A549 (cell line): ENCODE measurements at regions not wholly inside any gene's neighbourhood (a gene's known extent, or its start where the extent isn't known, plus 50 kb on each side); places are given as distances from the start of the nearest gene placed in this dataset.

Experiments
- ATAC-seq, 2 experiments: fragments of 200-7000 bp in 1 of 2; fragments of >200 bp in 1 of 2; cut with Nextera tagmentation in 1 of 2; cut with Tn5 transposase in 1 of 2; 3 replicates each; pipeline versions ENCODE4 v1.8.0 to v1.9.1; 2018 to 2020; ENCODE audit warnings: mild to moderate bottlenecking in 1 of 2, moderate library complexity in 1 of 2
- CTCF ChIA-PET: fragments of 300-600 bp; sonication (Branson Sonifier 250); formaldehyde crosslinking; extraction: SDS; loops from one replicate; lab custom pipeline; 2021; ENCODE audit warnings: antibody characterized with exemption, inconsistent platforms; lab: Yijun Ruan, JAX
- POLR2A ChIA-PET: fragments of 350-600 bp; formaldehyde crosslinking; extraction: SDS; loops from one replicate; lab custom pipeline; 2021; ENCODE audit warnings: antibody characterized with exemption, inconsistent platforms; lab: Yijun Ruan, JAX
- DNase-seq, 2 experiments: peaks; one replicate each; pipeline versions ENCODE4 v3.0.0 to v3.0.0-alpha.2; 2011 to 2016; ENCODE audit warnings: low read depth in 1 of 2, low spot score in 1 of 2
- FAIRE-seq: peaks from 2 replicates; lab custom pipeline; 2011; peaks lifted over from hg19 to GRCh38; lab: Jason Lieb, UNC
- H3K27ac ChIP-seq, 2 experiments: fragments of >200 bp; sonication (Bioruptor Twin); formaldehyde crosslinking; 3 replicates each; pipeline ENCODE4 v1.5.1; 2016 to 2017
- H3K4me1 ChIP-seq: fragments of >200 bp; sonication (Bioruptor Twin); formaldehyde crosslinking; 3 replicates; pipeline ENCODE4 v1.6.1; 2016
- H3K4me2 ChIP-seq: fragments of >200 bp; sonication (Bioruptor Twin); formaldehyde crosslinking; 3 replicates; pipeline ENCODE4 v1.6.1; 2016
- H3K4me3 ChIP-seq: fragments of >200 bp; sonication (Bioruptor Twin); formaldehyde crosslinking; 3 replicates; pipeline ENCODE4 v1.5.1; 2016
- H3K9me3 ChIP-seq: fragments of >200 bp; sonication (Bioruptor Twin); formaldehyde crosslinking; 3 replicates; pipeline ENCODE4 v1.6.1; 2016
- CBX8 ChIP-seq: fragments of 200-600 bp; sonication (generic); IDR thresholded peaks from 2 replicates; pipeline ENCODE4 v1.6.1; 2016
- CHD2 ChIP-seq: fragments of 150-350 bp; IDR thresholded peaks from 2 replicates; pipeline ENCODE4 v1.6.1; 2014; ENCODE audit warnings: low read length; ENCODE audit not compliant: partially characterized antibody
- EHF ChIP-seq: fragments of 250-450 bp; sonication (Bioruptor Pico); IDR thresholded peaks from 2 replicates; pipeline ENCODE4 v1.5.0; 2020; ENCODE audit warnings: mild to moderate bottlenecking
- ESRRA ChIP-seq: fragments of 150-350 bp; IDR thresholded peaks from 2 replicates; pipeline ENCODE4 v1.6.1; 2014; ENCODE audit warnings: mild to moderate bottlenecking, low read length, borderline replicate concordance
- FOSB ChIP-seq: fragments of 250-450 bp; sonication (Bioruptor Pico); IDR thresholded peaks from 2 replicates; pipeline ENCODE4 v1.5.0; 2020; ENCODE audit warnings: mild to moderate bottlenecking, moderate library complexity
- GATA3 ChIP-seq: IDR thresholded peaks from 2 replicates; pipeline ENCODE4 v1.6.1; 2012; ENCODE audit warnings: borderline replicate concordance
- HDAC2 ChIP-seq: fragments of 200-600 bp; sonication (generic); IDR thresholded peaks from 2 replicates; pipeline ENCODE4 v1.6.1; 2016
- HEYL ChIP-seq: fragments of 250-450 bp; sonication (Bioruptor Pico); IDR thresholded peaks from 2 replicates; pipeline ENCODE4 v1.8.0; 2021; ENCODE audit warnings: mild to moderate bottlenecking, moderate library complexity
- JUNB ChIP-seq: fragments of >200 bp; sonication (Bioruptor Twin); formaldehyde crosslinking; IDR thresholded peaks from 2 replicates; pipeline ENCODE4 v1.6.1; 2016
- KDM1A ChIP-seq: fragments of 200-600 bp; sonication (generic); IDR thresholded peaks from 2 replicates; pipeline ENCODE4 v1.6.1; 2016; ENCODE audit warnings: low read depth, mild to moderate bottlenecking
- KDM5A ChIP-seq: fragments of 200-600 bp; sonication (generic); IDR thresholded peaks from 2 replicates; pipeline ENCODE4 v1.6.1; 2016; ENCODE audit warnings: antibody characterized with exemption, mild to moderate bottlenecking
- ZC3H11A ChIP-seq: fragments of 450-650 bp; IDR thresholded peaks from 2 replicates; pipeline ENCODE4 v1.6.1; 2014; ENCODE audit warnings: antibody characterized with exemption, mild to moderate bottlenecking
- ZNF302 ChIP-seq: fragments of 250-450 bp; sonication (Bioruptor Pico); IDR thresholded peaks from 2 replicates; pipeline ENCODE4 v1.9.0; 2021; ENCODE audit warnings: inconsistent platforms, mild to moderate bottlenecking, moderate library complexity
- ZSCAN20 ChIP-seq: fragments of 250-450 bp; sonication (Bioruptor Pico); IDR thresholded peaks from 2 replicates; pipeline ENCODE4 v1.8.0; 2022; ENCODE audit warnings: mild to moderate bottlenecking, moderate library complexity
- WGBS: methylation state at CpG from one replicate; pipeline ENCODE4 v1.1.6; 2017; ENCODE audit errors: missing lambda C conversion rate; 5-methylcytosine and 5-hydroxymethylcytosine counted together
- TF ChIP-seq, protein P1 (sequence below): IDR thresholded peaks from 2 replicates; pipeline ENCODE4 v1.6.1; 2012
- TF ChIP-seq, protein P2 (sequence below): fragments of 450-650 bp; IDR thresholded peaks from 2 replicates; pipeline ENCODE4 v1.6.1; 2014; ENCODE audit warnings: antibody characterized with exemption
- TF ChIP-seq, protein P3 (sequence below): IDR thresholded peaks from 2 replicates; pipeline ENCODE4 v1.6.1; 2012
- TF ChIP-seq, protein P4 (sequence below): fragments of 200-600 bp; sonication (generic); IDR thresholded peaks from 2 replicates; pipeline ENCODE4 v1.6.1; 2016; ENCODE audit warnings: antibody characterized with exemption, mild to moderate bottlenecking, moderate library complexity

DNA sequence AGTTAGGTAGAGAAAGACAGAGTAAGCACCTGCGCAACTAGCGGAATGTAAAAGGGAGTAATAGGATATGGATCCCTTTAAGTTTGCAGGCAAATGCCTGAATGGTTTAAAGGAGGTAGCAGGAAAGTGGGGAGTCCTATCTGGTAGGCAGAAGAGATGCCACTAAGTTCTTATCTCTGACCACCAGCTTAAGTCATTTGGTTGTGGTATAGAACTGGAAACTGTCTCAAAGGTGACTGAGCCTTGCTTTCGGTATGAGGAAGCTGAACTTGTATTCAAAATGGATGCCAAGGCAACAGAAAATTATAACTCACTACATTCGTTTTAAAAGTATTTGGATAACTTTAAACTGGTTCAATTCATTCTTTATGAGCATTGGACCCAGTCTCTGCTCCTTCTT, 475.6 kb downstream of the DMRTA1 start:
- no peak overlapping the region for H3K4me2 ChIP-seq
- H3K4me3 ChIP-seq: no peak overlapping the region
- H3K4me1 ChIP-seq: no peaks in the 10 kb centered on the region
- 38% methylated on average over 4 of the region's 4 CpGs for WGBS
- H3K9me3 ChIP-seq: no peaks in the 10 kb centered on the region
- no peak overlapping the region for H3K27ac ChIP-seq
- no peak for FAIRE-seq
- ChIA-PET POLR2A (no interaction called here), CTCF (no interaction called here)
- DNase-seq: no peak
- no peak for TF ChIP-seq GATA3
- TF ChIP-seq, all 56 proteins: peak for 0
- no peak for ATAC-seq

DNA sequence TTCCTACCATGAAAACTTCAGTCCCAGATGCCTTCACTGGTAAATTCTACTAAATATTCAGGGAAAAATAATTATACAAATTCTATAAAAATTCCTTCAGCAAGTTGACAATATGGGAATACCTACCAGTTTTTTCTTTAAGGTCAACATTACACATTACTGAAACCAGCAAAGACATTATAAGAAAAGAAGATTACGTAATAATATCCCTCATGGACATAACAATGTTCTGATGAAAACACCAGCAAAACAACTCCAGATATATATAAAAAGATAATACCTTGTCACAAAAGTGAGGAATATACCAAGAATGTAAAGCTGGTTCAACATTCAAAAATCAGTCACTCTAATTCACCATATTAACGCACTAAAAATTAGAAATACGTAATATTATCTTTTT, 507.9 kb downstream of the DMRTA1 start:
- ChIA-PET CTCF (no interaction called here), POLR2A (no interaction called here)
- Histone ChIP-seq H3K9me3 (no peaks in the 10 kb centered on the region), H3K4me3 (no peak overlapping the region), H3K27ac (no peak overlapping the region), H3K4me2 (no peak overlapping the region), H3K4me1 (no peaks in the 10 kb centered on the region)
- ATAC-seq (no peak), FAIRE-seq (no peak), DNase-seq (no peak)
- 43% methylated on average over 3 of the region's 3 CpGs for WGBS
- TF ChIP-seq JUNB (no peak), ESRRA (no peak)
- TF ChIP-seq, protein P1, sequence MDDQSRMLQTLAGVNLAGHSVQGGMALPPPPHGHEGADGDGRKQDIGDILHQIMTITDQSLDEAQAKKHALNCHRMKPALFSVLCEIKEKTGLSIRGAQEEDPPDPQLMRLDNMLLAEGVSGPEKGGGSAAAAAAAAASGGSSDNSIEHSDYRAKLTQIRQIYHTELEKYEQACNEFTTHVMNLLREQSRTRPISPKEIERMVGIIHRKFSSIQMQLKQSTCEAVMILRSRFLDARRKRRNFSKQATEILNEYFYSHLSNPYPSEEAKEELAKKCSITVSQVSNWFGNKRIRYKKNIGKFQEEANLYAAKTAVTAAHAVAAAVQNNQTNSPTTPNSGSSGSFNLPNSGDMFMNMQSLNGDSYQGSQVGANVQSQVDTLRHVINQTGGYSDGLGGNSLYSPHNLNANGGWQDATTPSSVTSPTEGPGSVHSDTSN: no peak
- TF ChIP-seq, protein P2, sequence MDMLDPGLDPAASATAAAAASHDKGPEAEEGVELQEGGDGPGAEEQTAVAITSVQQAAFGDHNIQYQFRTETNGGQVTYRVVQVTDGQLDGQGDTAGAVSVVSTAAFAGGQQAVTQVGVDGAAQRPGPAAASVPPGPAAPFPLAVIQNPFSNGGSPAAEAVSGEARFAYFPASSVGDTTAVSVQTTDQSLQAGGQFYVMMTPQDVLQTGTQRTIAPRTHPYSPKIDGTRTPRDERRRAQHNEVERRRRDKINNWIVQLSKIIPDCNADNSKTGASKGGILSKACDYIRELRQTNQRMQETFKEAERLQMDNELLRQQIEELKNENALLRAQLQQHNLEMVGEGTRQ: no peak
- TF ChIP-seq, protein P3, sequence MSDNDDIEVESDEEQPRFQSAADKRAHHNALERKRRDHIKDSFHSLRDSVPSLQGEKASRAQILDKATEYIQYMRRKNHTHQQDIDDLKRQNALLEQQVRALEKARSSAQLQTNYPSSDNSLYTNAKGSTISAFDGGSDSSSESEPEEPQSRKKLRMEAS: no peak

DNA sequence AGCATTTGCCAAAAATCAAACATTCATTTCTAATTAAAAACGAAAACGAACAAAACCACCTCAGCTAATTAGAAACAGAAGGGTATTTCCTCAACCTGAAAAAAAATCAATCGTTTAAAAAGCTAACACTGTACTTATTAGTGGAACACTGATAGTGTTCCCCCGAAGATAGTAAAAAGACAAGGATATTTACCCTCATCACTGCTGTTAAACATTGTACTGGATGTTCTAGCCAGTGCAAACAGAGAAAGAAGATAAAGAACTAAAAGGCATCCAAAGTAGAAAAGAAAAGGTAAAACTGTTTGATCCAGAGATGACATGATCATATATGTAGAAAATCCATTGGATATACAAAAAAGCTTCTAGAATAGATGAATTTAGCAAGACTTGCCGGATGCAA, 508.3 kb downstream of the DMRTA1 start:
- DNase-seq (no peak), FAIRE-seq (no peak)
- ChIA-PET POLR2A (no interaction called here), CTCF (no interaction called here)
- Histone ChIP-seq H3K4me2 (no peak overlapping the region), H3K9me3 (no peaks in the 10 kb centered on the region), H3K4me3 (no peak overlapping the region), H3K27ac (no peak overlapping the region)
- WGBS: 22% methylated on average over 5 of the region's 5 CpGs
- TF ChIP-seq KDM1A: no peak
- TF ChIP-seq, all 56 proteins: peak for 0
- H3K4me1 ChIP-seq: no peaks in the 10 kb centered on the region
- ATAC-seq: no peak

DNA sequence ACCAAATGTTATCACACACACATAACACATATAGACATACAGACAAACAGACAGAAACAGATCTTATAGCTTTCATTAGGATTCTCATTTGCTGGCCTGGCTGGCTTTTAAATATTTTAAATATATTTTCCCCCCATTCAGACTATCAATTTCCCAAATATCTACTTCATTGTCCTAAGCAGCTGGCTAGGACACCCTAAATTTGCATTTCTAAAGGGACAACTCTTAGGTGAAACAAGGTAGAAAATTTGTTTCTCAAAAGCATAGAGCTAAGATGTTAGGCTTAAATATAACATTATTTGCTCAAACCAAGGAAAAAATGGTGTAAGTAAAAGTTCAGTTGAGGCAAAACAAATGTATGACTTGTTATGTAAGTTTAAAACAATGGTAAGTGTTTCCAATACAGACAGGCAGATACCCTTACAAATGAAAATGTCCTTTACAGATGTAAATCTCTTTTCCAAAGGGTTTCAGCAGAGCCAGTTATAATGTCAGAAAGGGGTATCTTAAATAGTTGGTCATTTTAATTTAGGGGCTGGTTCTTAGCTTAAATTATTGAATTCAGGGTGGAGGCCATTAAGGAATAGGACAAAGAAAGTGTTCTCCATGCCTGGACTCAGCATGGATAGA, 522.8 kb downstream of the DMRTA1 start:
- ATAC-seq (no peak), DNase-seq (no peak)
- H3K9me3 ChIP-seq: no peaks in the 10 kb centered on the region
- H3K27ac ChIP-seq: no peak overlapping the region
- no peak overlapping the region for H3K4me2 ChIP-seq
- no peak overlapping the region for H3K4me3 ChIP-seq
- H3K4me1 ChIP-seq: no peaks in the 10 kb centered on the region
- CTCF ChIA-PET: no interaction called here
- TF ChIP-seq FOSB (CRISPR knock-in tag): no peak
- no peak for TF ChIP-seq ZNF302 (CRISPR knock-in tag)
- no peak for TF ChIP-seq KDM5A
- no peak for TF ChIP-seq ZC3H11A
- TF ChIP-seq, protein P4, sequence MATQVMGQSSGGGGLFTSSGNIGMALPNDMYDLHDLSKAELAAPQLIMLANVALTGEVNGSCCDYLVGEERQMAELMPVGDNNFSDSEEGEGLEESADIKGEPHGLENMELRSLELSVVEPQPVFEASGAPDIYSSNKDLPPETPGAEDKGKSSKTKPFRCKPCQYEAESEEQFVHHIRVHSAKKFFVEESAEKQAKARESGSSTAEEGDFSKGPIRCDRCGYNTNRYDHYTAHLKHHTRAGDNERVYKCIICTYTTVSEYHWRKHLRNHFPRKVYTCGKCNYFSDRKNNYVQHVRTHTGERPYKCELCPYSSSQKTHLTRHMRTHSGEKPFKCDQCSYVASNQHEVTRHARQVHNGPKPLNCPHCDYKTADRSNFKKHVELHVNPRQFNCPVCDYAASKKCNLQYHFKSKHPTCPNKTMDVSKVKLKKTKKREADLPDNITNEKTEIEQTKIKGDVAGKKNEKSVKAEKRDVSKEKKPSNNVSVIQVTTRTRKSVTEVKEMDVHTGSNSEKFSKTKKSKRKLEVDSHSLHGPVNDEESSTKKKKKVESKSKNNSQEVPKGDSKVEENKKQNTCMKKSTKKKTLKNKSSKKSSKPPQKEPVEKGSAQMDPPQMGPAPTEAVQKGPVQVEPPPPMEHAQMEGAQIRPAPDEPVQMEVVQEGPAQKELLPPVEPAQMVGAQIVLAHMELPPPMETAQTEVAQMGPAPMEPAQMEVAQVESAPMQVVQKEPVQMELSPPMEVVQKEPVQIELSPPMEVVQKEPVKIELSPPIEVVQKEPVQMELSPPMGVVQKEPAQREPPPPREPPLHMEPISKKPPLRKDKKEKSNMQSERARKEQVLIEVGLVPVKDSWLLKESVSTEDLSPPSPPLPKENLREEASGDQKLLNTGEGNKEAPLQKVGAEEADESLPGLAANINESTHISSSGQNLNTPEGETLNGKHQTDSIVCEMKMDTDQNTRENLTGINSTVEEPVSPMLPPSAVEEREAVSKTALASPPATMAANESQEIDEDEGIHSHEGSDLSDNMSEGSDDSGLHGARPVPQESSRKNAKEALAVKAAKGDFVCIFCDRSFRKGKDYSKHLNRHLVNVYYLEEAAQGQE: no peak
- TF ChIP-seq HDAC2: no peak
- TF ChIP-seq CBX8: no peak
- TF ChIP-seq HEYL (CRISPR knock-in tag): no peak
- no peak for TF ChIP-seq CHD2
- TF ChIP-seq EHF (CRISPR knock-in tag): no peak
- TF ChIP-seq ZSCAN20 (CRISPR knock-in tag): no peak
- TF ChIP-seq, all 56 proteins: peak for 0
- POLR2A ChIA-PET: no interaction called here
- no peak for FAIRE-seq
